ENCODE measurements at regions not wholly inside any gene's neighbourhood (a gene's known extent, or its start where the extent isn't known, plus 50 kb on each side); places are given as distances from the start of the nearest gene placed in this dataset.

DNA sequence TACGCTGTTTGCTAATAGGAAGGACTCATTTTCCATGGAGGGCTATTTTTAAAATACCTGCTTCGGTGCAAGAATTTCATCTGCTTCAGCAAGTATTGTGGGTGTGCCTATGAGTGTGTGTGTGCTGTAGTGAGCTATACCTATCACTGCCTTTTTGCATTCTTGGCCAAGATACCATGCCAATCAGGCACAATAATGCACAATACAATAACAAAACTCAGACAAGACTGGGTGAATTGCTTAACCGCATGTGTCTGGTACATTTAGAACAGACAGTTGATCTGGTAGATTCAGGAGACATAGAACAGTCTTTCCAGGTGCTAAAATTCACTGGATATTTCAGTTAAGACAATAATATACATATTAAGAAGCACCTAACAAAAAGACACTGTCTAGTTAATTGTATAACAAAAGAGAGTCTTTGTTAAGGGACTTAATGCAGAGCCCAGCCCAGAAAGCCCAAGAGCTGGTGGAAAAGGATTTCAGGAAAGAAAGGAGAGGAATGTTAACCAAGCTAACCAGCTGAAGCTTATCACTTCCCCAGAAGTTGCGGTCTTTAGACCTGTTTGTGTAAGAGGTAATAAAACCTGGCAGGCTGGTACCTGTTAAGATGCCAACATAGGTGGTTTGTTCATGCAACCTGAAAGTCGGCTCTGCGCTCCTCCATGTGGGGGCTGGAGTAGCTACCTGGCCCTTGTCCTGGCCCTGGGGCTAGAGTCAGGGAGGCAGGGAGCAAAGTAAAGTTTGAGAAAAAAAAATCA, 153.3 kb upstream of the RBMS1 start:
- H3K9ac ChIP-seq (ENCODE audit: low read length): no peak overlapping the region
- H3K36me3 ChIP-seq (ENCODE audit: control insufficient read depth, insufficient read depth, low read length): no peaks in the 10 kb centered on the region
- H3K9me3 ChIP-seq (ENCODE audit: control insufficient read depth, low read length): no peaks in the 10 kb centered on the region
- H3K4me3 ChIP-seq (ENCODE audit: low read length): no peak overlapping the region
- H3K4me1 ChIP-seq (ENCODE audit: control insufficient read depth, insufficient read depth, low read length): no peaks in the 10 kb centered on the region
- no peaks in the 10 kb centered on the region for H3K27me3 ChIP-seq (ENCODE audit: control insufficient read depth, insufficient read depth, low read length)

GRCh38 chr2:160647967-160648685, 154.5 kb upstream of the RBMS1 start:
- no peak overlapping the region for H3K4me3 ChIP-seq (ENCODE audit: low read length)
- H3K9me3 ChIP-seq (ENCODE audit: control insufficient read depth, low read length): no peaks in the 10 kb centered on the region
- no peaks in the 10 kb centered on the region for H3K4me1 ChIP-seq (ENCODE audit: control insufficient read depth, insufficient read depth, low read length)
- H3K9ac ChIP-seq (ENCODE audit: low read length): no peak overlapping the region
- no peaks in the 10 kb centered on the region for H3K27me3 ChIP-seq (ENCODE audit: control insufficient read depth, insufficient read depth, low read length)
- no peaks in the 10 kb centered on the region for H3K36me3 ChIP-seq (ENCODE audit: control insufficient read depth, insufficient read depth, low read length)

DNA sequence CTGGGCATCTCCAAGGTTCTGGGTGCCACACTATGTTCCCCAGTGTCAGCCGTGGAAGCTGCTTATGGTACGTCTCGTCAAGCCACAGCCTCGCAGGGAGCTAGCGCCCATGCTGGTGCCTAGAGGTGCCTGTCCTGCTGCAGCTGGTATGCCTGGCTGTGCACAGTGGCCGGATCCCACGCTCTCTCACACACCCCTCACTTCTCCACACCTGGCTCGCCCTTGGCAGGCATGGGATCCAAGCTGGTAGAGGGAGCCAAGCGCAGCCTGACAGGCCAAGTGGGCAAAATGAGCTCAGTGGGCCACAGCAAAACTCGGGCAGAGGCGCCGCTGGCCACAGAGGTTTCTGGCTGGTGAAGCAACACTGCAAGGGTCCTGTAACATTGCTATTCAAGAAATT, 156.1 kb upstream of the RBMS1 start:
- no peaks in the 10 kb centered on the region for H3K36me3 ChIP-seq (ENCODE audit: control insufficient read depth, insufficient read depth, low read length)
- no peak overlapping the region for H3K4me3 ChIP-seq (ENCODE audit: low read length)
- no peaks in the 10 kb centered on the region for H3K4me1 ChIP-seq (ENCODE audit: control insufficient read depth, insufficient read depth, low read length)
- no peaks in the 10 kb centered on the region for H3K9me3 ChIP-seq (ENCODE audit: control insufficient read depth, low read length)
- H3K27me3 ChIP-seq (ENCODE audit: control insufficient read depth, insufficient read depth, low read length): no peaks in the 10 kb centered on the region
- no peak overlapping the region for H3K9ac ChIP-seq (ENCODE audit: low read length)

DNA sequence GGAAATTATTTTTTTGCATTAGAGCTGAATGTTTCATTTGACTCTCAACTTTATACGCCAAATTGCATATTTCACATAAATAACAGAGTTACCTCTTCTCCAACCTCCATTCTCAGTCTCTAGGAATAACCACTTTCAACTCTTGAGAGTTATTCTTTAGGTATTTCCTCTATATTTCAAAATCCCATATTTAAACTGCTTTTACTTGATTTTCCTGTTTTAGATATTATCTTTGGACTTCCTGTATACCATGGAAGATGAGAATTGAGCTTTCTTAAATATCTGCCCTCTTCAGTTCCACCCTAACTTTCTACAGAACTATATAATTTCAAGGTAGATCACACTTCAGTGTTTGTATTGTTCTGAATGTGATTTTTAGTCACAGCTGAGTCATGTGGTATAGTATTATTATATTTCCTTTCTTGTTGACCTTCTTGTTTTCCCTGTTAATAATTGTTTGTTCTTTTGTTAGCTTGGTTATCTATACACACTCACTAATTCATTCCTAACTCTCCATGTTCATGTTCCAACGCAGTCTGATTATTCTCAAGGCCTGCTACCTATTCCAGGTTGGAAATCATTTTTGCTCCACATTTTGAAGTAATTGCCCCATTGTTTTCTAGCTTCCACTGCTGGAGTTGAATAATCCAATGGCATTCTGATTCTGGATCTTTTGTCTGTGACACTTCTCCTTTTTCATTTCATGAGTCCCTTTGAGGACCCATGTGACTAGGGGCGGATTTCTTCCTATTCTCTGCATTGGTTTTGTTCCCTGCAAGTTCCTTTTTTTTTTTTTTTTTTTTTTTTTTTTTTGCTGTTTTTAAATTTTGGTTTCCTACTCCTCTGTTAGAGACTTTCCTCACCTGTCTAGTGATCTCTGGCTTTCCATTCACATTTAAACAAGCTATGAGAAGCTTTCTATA, 156.8 kb upstream of the RBMS1 start:
- Histone ChIP-seq H3K27me3 (ENCODE audit: control insufficient read depth, insufficient read depth, low read length) (no peaks in the 10 kb centered on the region), H3K4me3 (ENCODE audit: low read length) (no peak overlapping the region), H3K9me3 (ENCODE audit: control insufficient read depth, low read length) (no peaks in the 10 kb centered on the region), H3K9ac (ENCODE audit: low read length) (no peak overlapping the region), H3K36me3 (ENCODE audit: control insufficient read depth, insufficient read depth, low read length) (no peaks in the 10 kb centered on the region), H3K4me1 (ENCODE audit: control insufficient read depth, insufficient read depth, low read length) (no peaks in the 10 kb centered on the region)

DNA sequence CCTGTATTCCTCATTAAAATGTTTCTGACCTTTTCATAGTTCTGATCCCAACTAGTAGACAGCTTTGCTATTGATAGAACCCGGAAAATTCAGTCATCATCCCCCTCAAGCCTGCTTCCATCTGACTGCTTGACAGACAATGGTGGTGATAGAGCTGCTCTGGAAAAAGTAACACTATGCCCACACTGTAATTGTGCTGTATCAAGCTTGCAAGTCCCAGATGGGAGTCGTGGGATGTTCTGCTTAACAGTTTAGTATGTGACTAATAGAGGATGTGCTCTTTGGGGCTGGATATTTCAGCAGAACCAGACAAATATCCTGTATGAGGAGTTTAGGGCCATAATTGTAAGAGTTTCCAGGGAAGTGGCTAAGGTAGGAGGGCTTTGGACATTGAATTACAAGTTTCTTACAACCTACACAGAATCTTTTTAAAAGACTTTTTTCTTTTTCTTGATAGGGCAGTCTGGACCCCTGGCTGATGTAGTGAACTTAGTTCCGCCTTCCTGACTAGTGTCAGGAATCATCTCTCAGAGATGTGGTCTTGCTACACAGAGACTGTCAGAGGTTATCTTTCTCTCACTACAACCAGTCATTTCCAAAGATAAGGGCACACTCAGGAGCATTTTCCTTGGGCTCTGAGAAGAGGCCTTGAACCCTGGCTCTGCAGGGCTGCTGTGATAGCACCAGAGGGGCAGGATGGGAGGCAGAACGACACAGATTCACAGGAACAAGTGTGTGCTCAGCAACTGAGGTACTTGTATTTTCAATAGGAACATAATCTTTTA, 158.0 kb upstream of the RBMS1 start:
- Histone ChIP-seq H3K4me1 (ENCODE audit: control insufficient read depth, insufficient read depth, low read length) (no peaks in the 10 kb centered on the region), H3K4me3 (ENCODE audit: low read length) (no peak overlapping the region), H3K9ac (ENCODE audit: low read length) (no peak overlapping the region), H3K36me3 (ENCODE audit: control insufficient read depth, insufficient read depth, low read length) (no peaks in the 10 kb centered on the region), H3K9me3 (ENCODE audit: control insufficient read depth, low read length) (no peaks in the 10 kb centered on the region), H3K27me3 (ENCODE audit: control insufficient read depth, insufficient read depth, low read length) (no peaks in the 10 kb centered on the region)

DNA sequence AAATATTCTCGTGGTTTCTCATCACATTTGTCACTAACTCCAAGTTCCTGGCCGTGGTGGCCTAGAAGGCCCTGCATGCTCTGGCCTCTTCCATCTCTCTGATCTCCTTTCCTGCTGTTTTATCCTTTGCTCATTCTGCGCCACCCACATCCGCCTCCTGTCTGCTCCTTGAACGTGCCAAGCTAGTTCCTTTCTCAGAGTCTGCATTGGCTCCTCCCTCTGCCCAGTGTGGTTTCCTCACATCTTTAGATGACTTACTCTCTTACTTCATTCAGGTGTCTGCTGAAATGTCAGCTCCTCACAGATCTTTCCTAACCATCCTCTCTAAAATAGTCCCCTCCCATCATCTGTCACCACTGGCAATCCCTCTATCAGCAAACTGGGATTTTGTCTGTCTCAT, 158.6 kb upstream of the RBMS1 start:
- Histone ChIP-seq H3K36me3 (ENCODE audit: control insufficient read depth, insufficient read depth, low read length) (no peaks in the 10 kb centered on the region), H3K27me3 (ENCODE audit: control insufficient read depth, insufficient read depth, low read length) (no peaks in the 10 kb centered on the region), H3K4me3 (ENCODE audit: low read length) (no peak overlapping the region), H3K4me1 (ENCODE audit: control insufficient read depth, insufficient read depth, low read length) (no peaks in the 10 kb centered on the region), H3K9me3 (ENCODE audit: control insufficient read depth, low read length) (no peaks in the 10 kb centered on the region), H3K9ac (ENCODE audit: low read length) (no peak overlapping the region)

- Histone ChIP-seq H3K4me1 (ENCODE audit: control insufficient read depth, insufficient read depth, low read length) (no peaks in the 10 kb centered on the region), H3K9ac (ENCODE audit: low read length) (no peak overlapping the region), H3K9me3 (ENCODE audit: control insufficient read depth, low read length) (no peaks in the 10 kb centered on the region), H3K27me3 (ENCODE audit: control insufficient read depth, insufficient read depth, low read length) (no peaks in the 10 kb centered on the region), H3K4me3 (ENCODE audit: low read length) (no peak overlapping the region), H3K36me3 (ENCODE audit: control insufficient read depth, insufficient read depth, low read length) (no peaks in the 10 kb centered on the region)
These were observed 163.6 kb upstream of the RBMS1 start for GRCh38 chr2:160657196-160657595.

- Histone ChIP-seq H3K4me3 (ENCODE audit: low read length) (no peak overlapping the region), H3K9me3 (ENCODE audit: control insufficient read depth, low read length) (no peaks in the 10 kb centered on the region), H3K27me3 (ENCODE audit: control insufficient read depth, insufficient read depth, low read length) (no peaks in the 10 kb centered on the region), H3K36me3 (ENCODE audit: control insufficient read depth, insufficient read depth, low read length) (no peaks in the 10 kb centered on the region), H3K4me1 (ENCODE audit: control insufficient read depth, insufficient read depth, low read length) (no peaks in the 10 kb centered on the region), H3K9ac (ENCODE audit: low read length) (no peak overlapping the region)
These were observed 165.2 kb upstream of the RBMS1 start for GRCh38 chr2:160658851-160659250.

DNA sequence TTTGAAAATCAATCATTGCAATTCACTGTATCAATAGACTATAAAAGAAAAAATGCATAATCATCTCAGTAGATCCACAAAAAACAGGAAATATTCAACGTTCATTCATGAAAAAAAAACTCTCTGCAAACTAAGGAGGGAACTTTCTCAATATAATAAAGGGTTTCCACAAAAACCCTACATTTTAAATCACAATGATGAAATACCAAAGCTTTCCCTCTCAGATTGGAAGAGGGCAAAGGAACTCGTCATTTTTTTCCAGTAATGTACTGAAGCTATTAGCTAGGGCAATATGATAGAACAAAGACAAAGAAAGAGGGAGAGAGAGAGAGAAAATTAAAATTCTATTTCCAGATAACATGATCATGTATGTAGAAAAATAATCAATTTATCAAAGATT, 167.1 kb upstream of the RBMS1 start:
- Histone ChIP-seq H3K9me3 (ENCODE audit: control insufficient read depth, low read length) (no peaks in the 10 kb centered on the region), H3K4me1 (ENCODE audit: control insufficient read depth, insufficient read depth, low read length) (no peaks in the 10 kb centered on the region), H3K4me3 (ENCODE audit: low read length) (no peak overlapping the region), H3K27me3 (ENCODE audit: control insufficient read depth, insufficient read depth, low read length) (no peaks in the 10 kb centered on the region), H3K36me3 (ENCODE audit: control insufficient read depth, insufficient read depth, low read length) (no peaks in the 10 kb centered on the region), H3K9ac (ENCODE audit: low read length) (no peak overlapping the region)

DNA sequence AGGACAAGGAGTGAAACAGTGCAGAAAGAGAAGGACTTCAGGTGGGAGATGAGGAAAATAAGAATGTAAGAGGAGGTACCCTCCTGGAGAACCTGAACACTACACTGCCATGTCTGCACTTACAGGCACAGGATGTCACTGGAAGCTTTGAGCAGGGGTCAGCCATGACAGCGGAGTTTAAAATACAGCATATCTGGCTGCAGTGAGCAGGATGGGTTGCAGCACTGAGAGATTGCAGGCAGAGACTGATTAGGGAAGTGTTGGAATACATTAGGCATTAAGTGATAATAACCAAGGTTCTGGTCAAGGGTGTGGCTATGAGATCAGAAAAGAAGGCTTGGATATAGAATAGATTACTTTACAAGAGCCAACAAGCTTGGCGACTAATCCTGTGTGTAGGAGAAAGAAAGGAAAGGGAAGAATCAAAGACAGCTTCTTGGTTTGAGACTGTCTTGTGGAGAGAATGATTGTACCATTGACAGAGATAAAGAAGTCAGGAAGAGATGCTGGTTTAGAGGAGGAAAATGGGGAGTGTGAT, 171.1 kb upstream of the RBMS1 start:
- Histone ChIP-seq H3K36me3 (ENCODE audit: control insufficient read depth, insufficient read depth, low read length) (no peaks in the 10 kb centered on the region), H3K4me1 (ENCODE audit: control insufficient read depth, insufficient read depth, low read length) (no peaks in the 10 kb centered on the region), H3K9ac (ENCODE audit: low read length) (no peak overlapping the region), H3K4me3 (ENCODE audit: low read length) (no peak overlapping the region), H3K9me3 (ENCODE audit: control insufficient read depth, low read length) (no peaks in the 10 kb centered on the region), H3K27me3 (ENCODE audit: control insufficient read depth, insufficient read depth, low read length) (no peaks in the 10 kb centered on the region)
